ENCODE measurements at regions not wholly inside any gene's neighbourhood (a gene's known extent, or its start where the extent isn't known, plus 50 kb on each side); places are given as distances from the start of the nearest gene placed in this dataset.
"Not testable (repeated sequence)": the region's sequence is repeated elsewhere in the genome, so short reads cannot be mapped to it uniquely, and the experiment has no call there.

- no peak overlapping the region for H3K27ac Mint-ChIP-seq
- no peak overlapping the region for H3K4me3 Mint-ChIP-seq
- no peaks in the 10 kb centered on the region for H3K27me3 Mint-ChIP-seq
- H3K9me3 Mint-ChIP-seq (ENCODE audit: low read depth): no peaks in the 10 kb centered on the region
- no peaks in the 10 kb centered on the region for H3K36me3 Mint-ChIP-seq
- no peaks in the 10 kb centered on the region for H3K4me1 Mint-ChIP-seq (ENCODE audit: low read depth)
These were observed 94.2 kb upstream of the MAMLD1 start for GRCh38 chrX:150268839-150269355.

GRCh38 chrX:150269605-150270254 lies 93.4 kb upstream of the MAMLD1 start:
- Mint-ChIP-seq H3K4me1 (ENCODE audit: low read depth) (no peaks in the 10 kb centered on the region), H3K27me3 (no peaks in the 10 kb centered on the region), H3K36me3 (no peaks in the 10 kb centered on the region)

GRCh38 chrX:150270622-150271021 lies 92.5 kb upstream of the MAMLD1 start:
- no peak overlapping the region for H3K4me3 Mint-ChIP-seq
- H3K27me3 Mint-ChIP-seq: no peaks in the 10 kb centered on the region
- no peaks in the 10 kb centered on the region for H3K36me3 Mint-ChIP-seq
- no peaks in the 10 kb centered on the region for H3K9me3 Mint-ChIP-seq (ENCODE audit: low read depth)
- no peaks in the 10 kb centered on the region for H3K4me1 Mint-ChIP-seq (ENCODE audit: low read depth)
- H3K27ac Mint-ChIP-seq: no peak overlapping the region

More at GRCh38 chrX:150269605-150270254, 93.4 kb upstream of the MAMLD1 start:
- Mint-ChIP-seq H3K27ac (no peak overlapping the region), H3K9me3 (ENCODE audit: low read depth) (no peaks in the 10 kb centered on the region), H3K4me3 (no peak overlapping the region)

- H3K4me3 Mint-ChIP-seq; H3K4me1 Mint-ChIP-seq (ENCODE audit: low read depth); H3K27ac Mint-ChIP-seq; H3K27me3 Mint-ChIP-seq; H3K9me3 Mint-ChIP-seq (ENCODE audit: low read depth); H3K36me3 Mint-ChIP-seq: not testable (repeated sequence)
These were observed 89.4 kb upstream of the MAMLD1 start for GRCh38 chrX:150273575-150274294.

GRCh38 chrX:150282953-150283352 lies 80.2 kb upstream of the MAMLD1 start:
- no peaks in the 10 kb centered on the region for H3K4me1 Mint-ChIP-seq (ENCODE audit: low read depth)
- H3K9me3 Mint-ChIP-seq (ENCODE audit: low read depth): no peaks in the 10 kb centered on the region
- H3K27me3 Mint-ChIP-seq: peaks cover 2% of the 10 kb centered on the region
- peaks cover 2% of the 10 kb centered on the region for H3K36me3 Mint-ChIP-seq
- H3K4me3 Mint-ChIP-seq: no peak overlapping the region
- H3K27ac Mint-ChIP-seq: no peak overlapping the region

GRCh38 chrX:150291014-150291413 lies 72.1 kb upstream of the MAMLD1 start:
- Mint-ChIP-seq H3K36me3 (no peaks in the 10 kb centered on the region), H3K4me3 (no peak overlapping the region), H3K9me3 (ENCODE audit: low read depth) (peaks cover 4% of the 10 kb centered on the region), H3K4me1 (ENCODE audit: low read depth) (no peaks in the 10 kb centered on the region), H3K27me3 (no peaks in the 10 kb centered on the region), H3K27ac (no peak overlapping the region)

- no peaks in the 10 kb centered on the region for H3K4me1 Mint-ChIP-seq (ENCODE audit: low read depth)
- no peak overlapping the region for H3K4me3 Mint-ChIP-seq
- H3K9me3 Mint-ChIP-seq (ENCODE audit: low read depth): peaks cover 4% of the 10 kb centered on the region
- H3K36me3 Mint-ChIP-seq: no peaks in the 10 kb centered on the region
- no peaks in the 10 kb centered on the region for H3K27me3 Mint-ChIP-seq
- H3K27ac Mint-ChIP-seq: no peak overlapping the region
These were observed 69.7 kb upstream of the MAMLD1 start for GRCh38 chrX:150293311-150294013.

GRCh38 chrX:150298841-150299551 lies 64.1 kb upstream of the MAMLD1 start:
- Mint-ChIP-seq H3K4me3 (no peak overlapping the region), H3K36me3 (no peaks in the 10 kb centered on the region), H3K4me1 (ENCODE audit: low read depth) (no peaks in the 10 kb centered on the region), H3K27ac (no peak overlapping the region), H3K27me3 (no peaks in the 10 kb centered on the region), H3K9me3 (ENCODE audit: low read depth) (no peaks in the 10 kb centered on the region)

- H3K36me3 Mint-ChIP-seq: no peaks in the 10 kb centered on the region
- H3K27ac Mint-ChIP-seq: no peak overlapping the region
- H3K27me3 Mint-ChIP-seq: no peaks in the 10 kb centered on the region
- H3K4me1 Mint-ChIP-seq (ENCODE audit: low read depth): no peaks in the 10 kb centered on the region
- H3K9me3 Mint-ChIP-seq (ENCODE audit: low read depth): no peaks in the 10 kb centered on the region
- H3K4me3 Mint-ChIP-seq: no peak overlapping the region
These were observed 63.5 kb upstream of the MAMLD1 start for GRCh38 chrX:150299579-150299978.

- no peaks in the 10 kb centered on the region for H3K4me1 Mint-ChIP-seq (ENCODE audit: low read depth)
- no peaks in the 10 kb centered on the region for H3K9me3 Mint-ChIP-seq (ENCODE audit: low read depth)
- H3K4me3 Mint-ChIP-seq: no peak overlapping the region
- no peaks in the 10 kb centered on the region for H3K36me3 Mint-ChIP-seq
- no peaks in the 10 kb centered on the region for H3K27me3 Mint-ChIP-seq
- H3K27ac Mint-ChIP-seq: no peak overlapping the region
These were observed 59.6 kb upstream of the MAMLD1 start for GRCh38 chrX:150303386-150304097.

- Mint-ChIP-seq H3K4me3 (no peak overlapping the region), H3K27ac (no peak overlapping the region), H3K9me3 (ENCODE audit: low read depth) (no peaks in the 10 kb centered on the region), H3K4me1 (ENCODE audit: low read depth) (no peaks in the 10 kb centered on the region), H3K36me3 (no peaks in the 10 kb centered on the region), H3K27me3 (no peaks in the 10 kb centered on the region)
These were observed 57.1 kb upstream of the MAMLD1 start for GRCh38 chrX:150306002-150306401.

GRCh38 chrX:150308041-150308440 lies 55.1 kb upstream of the MAMLD1 start:
- Mint-ChIP-seq H3K9me3 (ENCODE audit: low read depth) (no peaks in the 10 kb centered on the region), H3K4me3 (no peak overlapping the region), H3K27me3 (no peaks in the 10 kb centered on the region), H3K27ac (no peak overlapping the region), H3K36me3 (no peaks in the 10 kb centered on the region), H3K4me1 (ENCODE audit: low read depth) (no peaks in the 10 kb centered on the region)

GRCh38 chrX:150308532-150309157 lies 54.5 kb upstream of the MAMLD1 start:
- Mint-ChIP-seq H3K4me1 (ENCODE audit: low read depth) (no peaks in the 10 kb centered on the region), H3K9me3 (ENCODE audit: low read depth) (no peaks in the 10 kb centered on the region), H3K4me3 (no peak overlapping the region), H3K36me3 (no peaks in the 10 kb centered on the region), H3K27ac (no peak overlapping the region), H3K27me3 (no peaks in the 10 kb centered on the region)

- Mint-ChIP-seq H3K4me3 (no peak overlapping the region), H3K9me3 (ENCODE audit: low read depth) (no peaks in the 10 kb centered on the region), H3K27ac (no peak overlapping the region), H3K36me3 (no peaks in the 10 kb centered on the region), H3K4me1 (ENCODE audit: low read depth) (no peaks in the 10 kb centered on the region), H3K27me3 (no peaks in the 10 kb centered on the region)
These were observed 52.7 kb upstream of the MAMLD1 start for GRCh38 chrX:150310417-150310816.

Data from activated naive CD8-positive, alpha-beta T cell (primary cell).